ENCODE measurements at regions not wholly inside any gene's neighbourhood (a gene's known extent, or its start where the extent isn't known, plus 50 kb on each side); places are given as distances from the start of the nearest gene placed in this dataset.
"Not testable (repeated sequence)": the region's sequence is repeated elsewhere in the genome, so short reads cannot be mapped to it uniquely, and the experiment has no call there.

GRCh38 chr11:109945626-109946321, 147.4 kb upstream of the ZC3H12C start:
- no peak for DNase-seq

- DNase-seq: peak; percentile 4 to 6
These were observed 146.8 kb upstream of the ZC3H12C start for GRCh38 chr11:109946322-109946846.

GRCh38 chr11:109954534-109954933, 138.7 kb upstream of the ZC3H12C start:
- DNase-seq: no peak

- no peak for DNase-seq
These were observed 136.9 kb upstream of the ZC3H12C start for GRCh38 chr11:109956124-109956793.

GRCh38 chr11:109957000-109957399, 136.2 kb upstream of the ZC3H12C start:
- DNase-seq: no peak

GRCh38 chr11:109957601-109958000, 135.6 kb upstream of the ZC3H12C start:
- DNase-seq: no peak

GRCh38 chr11:109958131-109958820, 134.9 kb upstream of the ZC3H12C start:
- DNase-seq: no peak

- no peak for DNase-seq
These were observed 134.4 kb upstream of the ZC3H12C start for GRCh38 chr11:109958821-109959166.

GRCh38 chr11:109960831-109961230, 132.4 kb upstream of the ZC3H12C start:
- no peak for DNase-seq

- DNase-seq: no peak
These were observed 131.9 kb upstream of the ZC3H12C start for GRCh38 chr11:109961261-109961660.

GRCh38 chr11:109963101-109963500, 130.1 kb upstream of the ZC3H12C start:
- DNase-seq: no peak

- DNase-seq: no peak
These were observed 128.7 kb upstream of the ZC3H12C start for GRCh38 chr11:109964487-109964886.

- not testable (repeated sequence) for DNase-seq
These were observed 127.7 kb upstream of the ZC3H12C start for GRCh38 chr11:109965445-109965844.

- not testable (repeated sequence) for DNase-seq
These were observed 127.3 kb upstream of the ZC3H12C start for GRCh38 chr11:109965926-109966325.

- DNase-seq: not testable (repeated sequence)
These were observed 126.1 kb upstream of the ZC3H12C start for GRCh38 chr11:109967136-109967535.

GRCh38 chr11:109968299-109968698, 124.9 kb upstream of the ZC3H12C start:
- DNase-seq: no peak

GRCh38 chr11:109968781-109969180, 124.4 kb upstream of the ZC3H12C start:
- DNase-seq: no peak

GRCh38 chr11:109970516-109971183, 122.5 kb upstream of the ZC3H12C start:
- DNase-seq: no peak

GRCh38 chr11:109971184-109971523, 122.0 kb upstream of the ZC3H12C start:
- no peak for DNase-seq

- no peak for DNase-seq
These were observed 120.9 kb upstream of the ZC3H12C start for GRCh38 chr11:109972181-109972715.

- DNase-seq: no peak
These were observed 120.3 kb upstream of the ZC3H12C start for GRCh38 chr11:109972939-109973338.

GRCh38 chr11:109973486-109973885, 119.7 kb upstream of the ZC3H12C start:
- no peak for DNase-seq

- no peak for DNase-seq
These were observed 118.7 kb upstream of the ZC3H12C start for GRCh38 chr11:109974523-109974922.

Measured in activated CD4-positive, alpha-beta T cell treated with anti-CD3 and anti-CD28 coated beads, Interleukin-2, amount 50 U/mL, for 4 hours (primary cell).